ENCODE measurements at regions not wholly inside any gene's neighbourhood (a gene's known extent, or its start where the extent isn't known, plus 50 kb on each side); places are given as distances from the start of the nearest gene placed in this dataset.
A peak's percentile ranks its signal among the peaks of the same experiment; 100 is the strongest.

GRCh38 chr17:77493238-77493820 is 352.6 kb downstream of the SEC14L1 start:
- DNase-seq: no peak

GRCh38 chr17:77493901-77494663 is 353.3 kb downstream of the SEC14L1 start:
- no peak for DNase-seq

GRCh38 chr17:77494664-77495435 is 354.1 kb downstream of the SEC14L1 start:
- peak; percentile 73 for DNase-seq

GRCh38 chr17:77495575-77495974 is 354.8 kb downstream of the SEC14L1 start:
- no peak for DNase-seq

- DNase-seq: no peak
Observed at GRCh38 chr17:77496401-77496801, 355.6 kb downstream of the SEC14L1 start.

GRCh38 chr17:77496831-77497577 is 356.2 kb downstream of the SEC14L1 start:
- no peak for DNase-seq

GRCh38 chr17:77497578-77497934 is 356.8 kb downstream of the SEC14L1 start:
- no peak for DNase-seq

- no peak for DNase-seq
Observed at GRCh38 chr17:77498091-77498741, 357.4 kb downstream of the SEC14L1 start.

GRCh38 chr17:77498791-77499698 is 358.3 kb downstream of the SEC14L1 start:
- DNase-seq: no peak

GRCh38 chr17:77499699-77500435 is 359.1 kb downstream of the SEC14L1 start:
- no peak for DNase-seq

- no peak for DNase-seq
Observed at GRCh38 chr17:77501101-77501566, 360.4 kb downstream of the SEC14L1 start.

GRCh38 chr17:77501751-77502625 is 361.2 kb downstream of the SEC14L1 start:
- no peak for DNase-seq

GRCh38 chr17:77502626-77503292 is 362.0 kb downstream of the SEC14L1 start:
- DNase-seq: no peak

GRCh38 chr17:77503293-77503655 is 362.5 kb downstream of the SEC14L1 start:
- DNase-seq: no peak

GRCh38 chr17:77503916-77504651 is 363.3 kb downstream of the SEC14L1 start:
- DNase-seq: no peak

GRCh38 chr17:77504652-77505155 is 363.9 kb downstream of the SEC14L1 start:
- no peak for DNase-seq

- DNase-seq: no peak
Observed at GRCh38 chr17:77505181-77505639, 364.4 kb downstream of the SEC14L1 start.

GRCh38 chr17:77506371-77506991 is 365.7 kb downstream of the SEC14L1 start:
- no peak for DNase-seq
